ENCODE measurements at regions not wholly inside any gene's neighbourhood (a gene's known extent, or its start where the extent isn't known, plus 50 kb on each side); places are given as distances from the start of the nearest gene placed in this dataset.
"Not testable (repeated sequence)": the region's sequence is repeated elsewhere in the genome, so short reads cannot be mapped to it uniquely, and the experiment has no call there.

- Mint-ChIP-seq H3K27ac (ENCODE audit: unreplicated experiment) (no peak overlapping the region), H3K27me3 (ENCODE audit: unreplicated experiment) (no peaks in the 10 kb centered on the region), H3K4me1 (ENCODE audit: low read depth, unreplicated experiment) (peaks cover 1% of the 10 kb centered on the region), H3K4me3 (ENCODE audit: unreplicated experiment) (no peak overlapping the region), H3K36me3 (ENCODE audit: unreplicated experiment) (no peaks in the 10 kb centered on the region), H3K9me3 (ENCODE audit: unreplicated experiment) (no peaks in the 10 kb centered on the region)
- peak; percentile 35 for DNase-seq
- no peak for TF ChIP-seq CTCF (IDR thresholded peaks at IDR 0.05; ENCODE audit: partially characterized antibody, unreplicated experiment)
Observed at GRCh38 chr5:6287176-6287575, 91.2 kb downstream of the MED10 start.

GRCh38 chr5:6286404-6286803, 91.9 kb downstream of the MED10 start:
- Mint-ChIP-seq H3K9me3 (ENCODE audit: unreplicated experiment) (no peaks in the 10 kb centered on the region), H3K36me3 (ENCODE audit: unreplicated experiment) (no peaks in the 10 kb centered on the region), H3K4me1 (ENCODE audit: low read depth, unreplicated experiment) (no peaks in the 10 kb centered on the region), H3K4me3 (ENCODE audit: unreplicated experiment) (no peak overlapping the region), H3K27me3 (ENCODE audit: unreplicated experiment) (no peaks in the 10 kb centered on the region), H3K27ac (ENCODE audit: unreplicated experiment) (no peak overlapping the region)
- TF ChIP-seq CTCF (IDR thresholded peaks at IDR 0.05; ENCODE audit: partially characterized antibody, unreplicated experiment): no peak
- DNase-seq: no peak

GRCh38 chr5:6284491-6284890, 93.9 kb downstream of the MED10 start:
- not testable (repeated sequence) for H3K27me3 Mint-ChIP-seq (ENCODE audit: unreplicated experiment); H3K27ac Mint-ChIP-seq (ENCODE audit: unreplicated experiment); DNase-seq; H3K4me3 Mint-ChIP-seq (ENCODE audit: unreplicated experiment); H3K9me3 Mint-ChIP-seq (ENCODE audit: unreplicated experiment); H3K36me3 Mint-ChIP-seq (ENCODE audit: unreplicated experiment); H3K4me1 Mint-ChIP-seq (ENCODE audit: low read depth, unreplicated experiment)

GRCh38 chr5:6282352-6282751, 96.0 kb downstream of the MED10 start:
- Mint-ChIP-seq H3K36me3 (ENCODE audit: unreplicated experiment) (no peaks in the 10 kb centered on the region), H3K4me3 (ENCODE audit: unreplicated experiment) (no peak overlapping the region), H3K27ac (ENCODE audit: unreplicated experiment) (no peak overlapping the region), H3K27me3 (ENCODE audit: unreplicated experiment) (no peaks in the 10 kb centered on the region), H3K9me3 (ENCODE audit: unreplicated experiment) (no peaks in the 10 kb centered on the region), H3K4me1 (ENCODE audit: low read depth, unreplicated experiment) (no peaks in the 10 kb centered on the region)
- no peak for TF ChIP-seq CTCF (IDR thresholded peaks at IDR 0.05; ENCODE audit: partially characterized antibody, unreplicated experiment)
- no peak for DNase-seq

GRCh38 chr5:6281818-6282217, 96.5 kb downstream of the MED10 start:
- TF ChIP-seq CTCF (IDR thresholded peaks at IDR 0.05; ENCODE audit: partially characterized antibody, unreplicated experiment): no peak
- Mint-ChIP-seq H3K9me3 (ENCODE audit: unreplicated experiment) (no peaks in the 10 kb centered on the region), H3K4me3 (ENCODE audit: unreplicated experiment) (no peak overlapping the region), H3K27ac (ENCODE audit: unreplicated experiment) (no peak overlapping the region), H3K27me3 (ENCODE audit: unreplicated experiment) (no peaks in the 10 kb centered on the region), H3K36me3 (ENCODE audit: unreplicated experiment) (no peaks in the 10 kb centered on the region), H3K4me1 (ENCODE audit: low read depth, unreplicated experiment) (no peaks in the 10 kb centered on the region)
- DNase-seq: no peak

Data from glutamatergic neuron (in vitro differentiated cells).